H1 (cell line): ENCODE measurements at regions not wholly inside any gene's neighbourhood (a gene's known extent, or its start where the extent isn't known, plus 50 kb on each side); places are given as distances from the start of the nearest gene placed in this dataset.

Experiments
- CTCF ChIA-PET: fragments of 300-600 bp; sonication (Branson Sonifier 250); formaldehyde crosslinking; loops from one replicate; lab custom pipeline; 2021; ENCODE audit not compliant: partially characterized antibody; lab: Charles Lee
- POLR2A ChIA-PET: fragments of 300-600 bp; sonication (Branson Sonifier 250); formaldehyde crosslinking; loops from one replicate; lab custom pipeline; 2021; ENCODE audit warnings: inconsistent platforms; ENCODE audit not compliant: partially characterized antibody; lab: Charles Lee
- DNase-seq, 2 experiments: peaks; one replicate each; pipeline versions ENCODE4 v3.0.0 to v3.0.0-alpha.2; 2010 to 2022; ENCODE audit warnings: low spot score in 2 of 2, low read depth in 1 of 2, mixed read lengths in 1 of 2
- FAIRE-seq: peaks from 2 replicates; lab custom pipeline; 2011; peaks lifted over from hg19 to GRCh38; lab: Jason Lieb, UNC
- H2AFZ ChIP-seq: 2 replicates; pipeline ENCODE4 v1.8.1; 2012; ENCODE audit warnings: low read length, inconsistent platforms
- H2AK5ac ChIP-seq: 2 replicates; pipeline ENCODE4 v1.6.1; 2013; ENCODE audit warnings: low read depth, low read length
- H2BK120ac ChIP-seq: replicated peaks from 2 replicates; pipeline ENCODE3; 2013; ENCODE audit warnings: low read depth, low read length, inconsistent platforms
- H2BK12ac ChIP-seq: 2 replicates; pipeline ENCODE4 v1.6.1; 2013; ENCODE audit warnings: low read depth, low read length
- H2BK15ac ChIP-seq: 2 replicates; pipeline ENCODE4 v1.6.1; 2013; ENCODE audit warnings: low read length
- H2BK20ac ChIP-seq: 2 replicates; pipeline ENCODE4 v1.6.1; 2013; ENCODE audit warnings: low read length
- H2BK5ac ChIP-seq: 2 replicates; pipeline ENCODE4 v1.6.1; 2013; ENCODE audit warnings: low read depth, low read length
- H3K14ac ChIP-seq: 2 replicates; pipeline ENCODE4 v1.6.1; 2013; ENCODE audit warnings: inconsistent platforms; ENCODE audit not compliant: insufficient read length
- H3K18ac ChIP-seq: 2 replicates; pipeline ENCODE4 v1.6.1; 2013; ENCODE audit warnings: low read length; ENCODE audit errors: extremely low read depth
- H3K23ac ChIP-seq: 2 replicates; pipeline ENCODE4 v1.6.1; 2013; ENCODE audit warnings: inconsistent platforms; ENCODE audit not compliant: insufficient read length
- H3K23me2 ChIP-seq: 2 replicates; pipeline ENCODE4 v1.6.1; 2013; ENCODE audit warnings: low read depth, low read length
- H3K27ac ChIP-seq: 2 replicates; pipeline ENCODE4 v1.6.1; 2011; ENCODE audit warnings: low read depth, low read length, inconsistent platforms
- H3K27me3 ChIP-seq, 4 experiments: replicated peaks in 1 of 4; 1 replicate in 1 of 4; 2 replicates in 3 of 4; pipeline versions ENCODE4 v1.6.1 to v1.8.1; 2011 to 2013; ENCODE audit warnings: low read length in 3 of 4, mild to moderate bottlenecking in 3 of 4, inconsistent platforms in 2 of 4, mixed read lengths in 2 of 4, moderate library complexity in 1 of 4; ENCODE audit not compliant: control insufficient read depth in 3 of 4, insufficient read depth in 3 of 4; ENCODE audit errors: extremely low read depth in 1 of 4
- H3K36me3 ChIP-seq, 4 experiments: 2 replicates each; pipeline versions ENCODE4 v1.6.1 to v1.8.1; 2011 to 2013; ENCODE audit warnings: mild to moderate bottlenecking in 4 of 4, low read length in 3 of 4, moderate library complexity in 2 of 4, control low read depth in 1 of 4, inconsistent platforms in 1 of 4; ENCODE audit not compliant: insufficient read depth in 4 of 4, control insufficient read depth in 2 of 4
- H3K4ac ChIP-seq: replicated peaks from 2 replicates; pipeline ENCODE3; 2013; ENCODE audit warnings: low read length, low read depth, mixed read lengths, inconsistent platforms; ENCODE audit not compliant: insufficient read length
- H3K4me1 ChIP-seq, 4 experiments: replicated peaks in 1 of 4; 1 replicate in 1 of 4; 2 replicates in 3 of 4; pipeline versions ENCODE4 v1.6.1 to v1.8.1; 2011 to 2013; ENCODE audit warnings: low read length in 3 of 4, inconsistent platforms in 2 of 4, mixed read lengths in 1 of 4; ENCODE audit not compliant: insufficient read depth in 4 of 4, control insufficient read depth in 3 of 4
- H3K4me2 ChIP-seq, 2 experiments: 2 replicates each; pipeline versions ENCODE4 v1.6.1 to v1.8.1; 2011 to 2013; ENCODE audit warnings: low read depth in 2 of 2, low read length in 2 of 2, control low read depth in 1 of 2, inconsistent platforms in 1 of 2, mild to moderate bottlenecking in 1 of 2; ENCODE audit not compliant: insufficient read depth in 1 of 2
- H3K4me3 ChIP-seq, 4 experiments: fragments of 200-600, 300-600 bp in 1 of 4; sonication (generic), shearing (Covaris generic), sonication (Bioruptor Twin) in 1 of 4; 2 replicates each; pipeline versions ENCODE4 v1.5.1 to v1.8.1; 2011 to 2016; ENCODE audit warnings: low read length in 4 of 4, low read depth in 3 of 4, control low read depth in 2 of 4, inconsistent platforms in 2 of 4, mild to moderate bottlenecking in 2 of 4, mixed read lengths in 1 of 4, moderate library complexity in 1 of 4; ENCODE audit not compliant: insufficient read depth in 2 of 4; ENCODE audit errors: extremely low read depth in 1 of 4
- H3K56ac ChIP-seq: replicated peaks from 2 replicates; pipeline ENCODE3; 2013; ENCODE audit warnings: low read depth, mild to moderate bottlenecking, mixed read lengths, low read length, inconsistent platforms; ENCODE audit not compliant: insufficient read length
- H3K79me1 ChIP-seq: 2 replicates; pipeline ENCODE4 v1.6.1; 2013; ENCODE audit warnings: low read depth, low read length, control low read depth
- H3K79me2 ChIP-seq, 2 experiments: 2 replicates each; pipeline versions ENCODE4 v1.6.1 to v1.8.1; 2012 to 2013; ENCODE audit warnings: low read length in 2 of 2, mild to moderate bottlenecking in 2 of 2, inconsistent platforms in 1 of 2; ENCODE audit not compliant: insufficient read depth in 2 of 2, control insufficient read depth in 1 of 2
- H3K9ac ChIP-seq, 4 experiments: replicated peaks in 1 of 4; 1 replicate in 1 of 4; 2 replicates in 3 of 4; pipeline versions ENCODE4 v1.6.1 to v1.8.1; 2011 to 2013; ENCODE audit warnings: low read depth in 3 of 4, low read length in 3 of 4, control low read depth in 2 of 4, mild to moderate bottlenecking in 2 of 4, moderate library complexity in 2 of 4, inconsistent platforms in 1 of 4; ENCODE audit errors: extremely low read depth in 1 of 4
- H3K9me3 ChIP-seq, 2 experiments: 2 replicates each; pipeline versions ENCODE4 v1.6.1 to v1.8.1; 2012 to 2013; ENCODE audit warnings: mild to moderate bottlenecking in 2 of 2, moderate library complexity in 2 of 2, control low read depth in 1 of 2, inconsistent platforms in 1 of 2, low read depth in 1 of 2, low read length in 1 of 2, mixed read lengths in 1 of 2; ENCODE audit not compliant: insufficient read depth in 2 of 2
- H4K20me1 ChIP-seq, 2 experiments: replicated peaks in 1 of 2; 2 replicates each; pipeline versions ENCODE3 to v1.8.1; 2011 to 2013; ENCODE audit warnings: inconsistent platforms in 2 of 2, low read length in 2 of 2, mild to moderate bottlenecking in 1 of 2; ENCODE audit not compliant: insufficient read depth in 2 of 2, control insufficient read depth in 1 of 2
- H4K5ac ChIP-seq: 2 replicates; pipeline ENCODE4 v1.6.1; 2013; ENCODE audit warnings: low read length, low read depth, mixed read lengths, inconsistent platforms; ENCODE audit not compliant: insufficient read length
- H4K8ac ChIP-seq: 2 replicates; pipeline ENCODE4 v1.8.0; 2013; ENCODE audit warnings: mild to moderate bottlenecking, moderate library complexity, low read length, inconsistent platforms; ENCODE audit not compliant: insufficient read depth; ENCODE audit errors: extremely low read depth
- H4K91ac ChIP-seq: replicated peaks from 2 replicates; pipeline ENCODE3; 2013; ENCODE audit warnings: low read length, mixed read lengths, inconsistent platforms; ENCODE audit not compliant: insufficient read length
- FOSL1 ChIP-seq: IDR thresholded peaks from 2 replicates; pipeline ENCODE4 v1.6.1; 2011; ENCODE audit warnings: mild to moderate bottlenecking, low read depth, low read length, moderate library complexity; ENCODE audit not compliant: insufficient read depth
- JUN ChIP-seq: IDR thresholded peaks from 2 replicates; pipeline ENCODE4 v1.6.1; 2011; ENCODE audit warnings: low read depth, mild to moderate bottlenecking, improper control_type of control experiment, low read length
- WGBS, 2 experiments: shearing (Covaris generic) in 1 of 2; methylation state at CpG; one replicate each; pipeline versions ENCODE4 v1.1.6 to v1.1.7; 2013 to 2015; ENCODE audit warnings: low lambda C conversion rate in 2 of 2, mixed read lengths in 2 of 2, inconsistent platforms in 1 of 2, low coverage in 1 of 2, missing lambda C conversion rate in 1 of 2; ENCODE audit not compliant: insufficient replicate concordance in 2 of 2, insufficient coverage in 1 of 2, insufficient read length in 1 of 2; ENCODE audit errors: extremely low coverage in 1 of 2, missing lambda C conversion rate in 1 of 2; 5-methylcytosine and 5-hydroxymethylcytosine counted together

- no peak overlapping the region for H3K23ac ChIP-seq
- H4K8ac ChIP-seq: no peak overlapping the region
- DNase-seq: no peak
- H2BK12ac ChIP-seq: no peak overlapping the region
- FAIRE-seq: no peak
- no peaks in the 10 kb centered on the region for H3K23me2 ChIP-seq
- H3K4me2 ChIP-seq: no peak overlapping the region
- peaks cover 0 to 4% of the 10 kb centered on the region in 2 experiments; a peak in 1 of 4 replicates for H3K9me3 ChIP-seq
- TF ChIP-seq FOSL1 (no peak), JUN (no peak)
- H2BK120ac ChIP-seq: no peak overlapping the region
- no peaks in the 10 kb centered on the region for H4K20me1 ChIP-seq
- H2BK20ac ChIP-seq: no peak overlapping the region
- no peak overlapping the region for H3K9ac ChIP-seq
- H3K56ac ChIP-seq: no peak overlapping the region
- no peak overlapping the region for H2BK5ac ChIP-seq
- no peaks in the 10 kb centered on the region for H3K27me3 ChIP-seq
- H3K79me1 ChIP-seq: no peaks in the 10 kb centered on the region
- H2AK5ac ChIP-seq: no peak overlapping the region
- no peaks in the 10 kb centered on the region for H3K36me3 ChIP-seq
- no peaks in the 10 kb centered on the region for H3K4me1 ChIP-seq
- H3K4ac ChIP-seq: no peak overlapping the region
- H3K27ac ChIP-seq: no peak overlapping the region
- H4K91ac ChIP-seq: no peak overlapping the region
- POLR2A ChIA-PET: no interaction called here
- H2BK15ac ChIP-seq: no peak overlapping the region
- H4K5ac ChIP-seq: no peak overlapping the region
- CTCF ChIA-PET: interaction anchor here (0.7 to 2.2 kb wide), 2 partner anchors 31 to 437 kb away, joined by 3 to 8 read pairs; no protein-coding TSS in a partner anchor
- 92% methylated on average over 2 of the region's 2 CpGs; no CpG with 5 or more reads in 1 of the 2 experiments for WGBS, 2 experiments
- H2AFZ ChIP-seq: no peak overlapping the region
- no peak overlapping the region for H3K4me3 ChIP-seq
- H3K79me2 ChIP-seq: no peaks in the 10 kb centered on the region
- H3K14ac ChIP-seq: no peak overlapping the region
- H3K18ac ChIP-seq: no peak overlapping the region
Observed at GRCh38 chr5:107135391-107135790, 535.3 kb downstream of the EFNA5 start.
